ENCODE measurements at regions not wholly inside any gene's neighbourhood (a gene's known extent, or its start where the extent isn't known, plus 50 kb on each side); places are given as distances from the start of the nearest gene placed in this dataset.

GRCh38 chr4:59695355-59696053, 1504.6 kb upstream of the ADGRL3 start:
- H4K20me1 ChIP-seq (replicated peaks in 1 of 2; ENCODE audit: control insufficient read depth in 1 of 2, insufficient read depth in 2 of 2, low read length in 2 of 2), result no peaks in the 10 kb centered on the region
- no peak overlapping the region for H2BK20ac ChIP-seq (ENCODE audit: low read length)
- no peak overlapping the region for H3K56ac ChIP-seq (replicated peaks; ENCODE audit: insufficient read length, low read depth, low read length)
- WGBS, 2 experiments (ENCODE audit: extremely low coverage in 1 of 2, insufficient coverage in 1 of 2, insufficient read length in 1 of 2, insufficient replicate concordance in 2 of 2, low coverage in 1 of 2, low lambda C conversion rate in 2 of 2, missing lambda C conversion rate in 1 of 2), result 87% methylated on average over 5 of the region's 5 CpGs; no CpG with 5 or more reads in 1 of the 2 experiments
- no peak overlapping the region for H2AK5ac ChIP-seq (ENCODE audit: low read depth, low read length)
- DNase-seq (ENCODE audit: low read depth in 1 of 2, low spot score in 2 of 2), result no peak
- H2BK5ac ChIP-seq (ENCODE audit: low read depth, low read length), result no peak overlapping the region
- H2BK15ac ChIP-seq (ENCODE audit: low read length), result no peak overlapping the region
- no peaks in the 10 kb centered on the region for H3K9me3 ChIP-seq (ENCODE audit: insufficient read depth in 2 of 2, low read depth in 1 of 2, low read length in 1 of 2)
- H3K79me1 ChIP-seq (ENCODE audit: low read depth, low read length), result no peaks in the 10 kb centered on the region
- no peak for TF ChIP-seq KDM1A (IDR thresholded peaks at IDR 0.05; ENCODE audit: borderline replicate concordance, low read length)
- TF ChIP-seq ATF3 (IDR thresholded peaks at IDR 0.05; ENCODE audit: insufficient read depth, low read depth, low read length), result no peak
- TF ChIP-seq JUND (IDR thresholded peaks at IDR 0.05; ENCODE audit: low read length), result no peak
- ChIA-PET CTCF (ENCODE audit: partially characterized antibody) (no interaction called here), POLR2A (ENCODE audit: partially characterized antibody) (no interaction called here)
- no peak overlapping the region for H4K8ac ChIP-seq (ENCODE audit: extremely low read depth, insufficient read depth, low read length)
- no peak overlapping the region for H3K23ac ChIP-seq (ENCODE audit: insufficient read length)
- no peak overlapping the region for H4K5ac ChIP-seq (ENCODE audit: insufficient read length, low read depth, low read length)
- H3K27me3 ChIP-seq (replicated peaks in 1 of 4; ENCODE audit: control insufficient read depth in 3 of 4, extremely low read depth in 1 of 4, insufficient read depth in 3 of 4, low read length in 3 of 4), result no peaks in the 10 kb centered on the region
- H3K9ac ChIP-seq (replicated peaks in 1 of 4; ENCODE audit: extremely low read depth in 1 of 4, low read depth in 3 of 4, low read length in 3 of 4), result no peak overlapping the region
- H3K79me2 ChIP-seq (ENCODE audit: control insufficient read depth in 1 of 2, insufficient read depth in 2 of 2, low read length in 2 of 2), result no peaks in the 10 kb centered on the region
- H3K4me3 ChIP-seq (ENCODE audit: extremely low read depth in 1 of 4, insufficient read depth in 2 of 4, low read depth in 3 of 4, low read length in 4 of 4), result no peak overlapping the region
- no peak for FAIRE-seq
- H3K36me3 ChIP-seq (ENCODE audit: control insufficient read depth in 2 of 4, insufficient read depth in 4 of 4, low read length in 3 of 4), result no peaks in the 10 kb centered on the region
- no peak overlapping the region for H3K4ac ChIP-seq (replicated peaks; ENCODE audit: insufficient read length, low read depth, low read length)
- no peak overlapping the region for H3K14ac ChIP-seq (ENCODE audit: insufficient read length)
- H3K4me1 ChIP-seq (replicated peaks in 1 of 4; ENCODE audit: control insufficient read depth in 3 of 4, insufficient read depth in 4 of 4, low read length in 3 of 4), result no peaks in the 10 kb centered on the region
- no peak overlapping the region for H2BK120ac ChIP-seq (replicated peaks; ENCODE audit: low read depth, low read length)
- no peak overlapping the region for H3K4me2 ChIP-seq (ENCODE audit: insufficient read depth in 1 of 2, low read depth in 2 of 2, low read length in 2 of 2)
- H2AFZ ChIP-seq (ENCODE audit: low read length), result no peak overlapping the region
- H3K23me2 ChIP-seq (ENCODE audit: low read depth, low read length), result no peaks in the 10 kb centered on the region
- H4K91ac ChIP-seq (replicated peaks; ENCODE audit: insufficient read length, low read length), result no peak overlapping the region
- H3K18ac ChIP-seq (ENCODE audit: extremely low read depth, low read length), result no peak overlapping the region
- no peak overlapping the region for H2BK12ac ChIP-seq (ENCODE audit: low read depth, low read length)
- no peak overlapping the region for H3K27ac ChIP-seq (ENCODE audit: low read depth, low read length)
